NCI-H146 (cell line): ENCODE measurements at regions not wholly inside any gene's neighbourhood (a gene's known extent, or its start where the extent isn't known, plus 50 kb on each side); places are given as distances from the start of the nearest gene placed in this dataset.

ENCODE experiments used
- DNase-seq: peaks from one replicate; lab custom pipeline; 2025; lab: John Stamatoyannopoulos, UW

- DNase-seq: no peak
Measured at GRCh38 chr2:120477198-120477597, 131.3 kb downstream of the INHBB start.

GRCh38 chr2:120477831-120478481 lies 132.0 kb downstream of the INHBB start:
- no peak for DNase-seq

DNA sequence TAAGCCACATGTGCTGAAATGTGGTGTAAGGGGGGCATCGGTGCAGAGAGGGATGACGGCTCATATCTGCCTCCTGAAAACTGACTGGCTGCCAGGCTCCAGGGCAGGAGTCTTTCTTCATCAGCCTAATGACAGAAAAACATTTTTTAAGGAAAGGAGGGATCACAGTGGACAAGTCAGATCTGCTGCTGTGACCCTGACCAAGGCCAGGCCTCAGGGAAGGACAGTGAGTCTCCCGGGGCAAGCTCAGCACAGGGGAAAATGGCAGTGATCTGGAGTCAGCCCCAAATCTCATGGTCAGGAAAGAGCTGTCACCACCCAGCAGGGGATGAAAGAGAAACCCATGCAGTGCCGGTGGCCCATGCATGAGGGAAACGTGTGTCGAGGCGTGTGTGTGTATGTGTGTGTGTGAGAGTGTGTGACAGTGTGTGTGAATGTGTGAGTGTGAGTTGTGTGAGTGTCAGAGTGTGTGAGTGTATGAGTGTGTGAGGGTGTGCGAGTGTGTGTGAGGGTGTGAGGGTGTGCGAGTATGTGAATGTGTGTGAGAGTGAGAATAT lies 134.5 kb downstream of the INHBB start:
- DNase-seq: no peak

DNA sequence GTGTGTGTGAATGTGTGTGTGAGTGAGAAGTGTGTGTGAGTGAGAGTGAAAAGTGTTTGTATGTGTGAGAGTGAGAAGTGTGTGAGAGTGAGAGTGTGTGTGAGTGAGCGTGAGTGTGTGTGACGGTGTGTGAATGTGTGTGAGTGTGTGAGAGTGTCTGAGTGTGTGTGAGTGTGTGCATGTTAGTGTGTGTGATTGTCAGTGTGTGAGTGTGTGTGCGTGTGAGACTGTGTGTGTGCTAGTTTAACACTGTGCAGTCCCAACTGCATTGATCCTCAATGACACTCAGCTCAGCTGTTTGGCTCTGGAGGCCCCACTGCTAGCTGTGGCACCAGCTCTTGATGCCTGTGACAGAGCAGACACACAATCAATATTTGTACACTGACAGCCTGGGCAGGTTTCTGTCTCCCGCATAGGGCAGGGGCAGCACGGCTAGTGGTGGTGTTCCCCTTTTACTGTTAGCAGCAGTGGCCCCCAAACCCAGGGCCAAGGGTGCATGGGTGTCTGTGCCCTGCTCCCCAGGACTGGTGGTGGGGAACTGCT lies 135.0 kb downstream of the INHBB start:
- DNase-seq: no peak

DNA sequence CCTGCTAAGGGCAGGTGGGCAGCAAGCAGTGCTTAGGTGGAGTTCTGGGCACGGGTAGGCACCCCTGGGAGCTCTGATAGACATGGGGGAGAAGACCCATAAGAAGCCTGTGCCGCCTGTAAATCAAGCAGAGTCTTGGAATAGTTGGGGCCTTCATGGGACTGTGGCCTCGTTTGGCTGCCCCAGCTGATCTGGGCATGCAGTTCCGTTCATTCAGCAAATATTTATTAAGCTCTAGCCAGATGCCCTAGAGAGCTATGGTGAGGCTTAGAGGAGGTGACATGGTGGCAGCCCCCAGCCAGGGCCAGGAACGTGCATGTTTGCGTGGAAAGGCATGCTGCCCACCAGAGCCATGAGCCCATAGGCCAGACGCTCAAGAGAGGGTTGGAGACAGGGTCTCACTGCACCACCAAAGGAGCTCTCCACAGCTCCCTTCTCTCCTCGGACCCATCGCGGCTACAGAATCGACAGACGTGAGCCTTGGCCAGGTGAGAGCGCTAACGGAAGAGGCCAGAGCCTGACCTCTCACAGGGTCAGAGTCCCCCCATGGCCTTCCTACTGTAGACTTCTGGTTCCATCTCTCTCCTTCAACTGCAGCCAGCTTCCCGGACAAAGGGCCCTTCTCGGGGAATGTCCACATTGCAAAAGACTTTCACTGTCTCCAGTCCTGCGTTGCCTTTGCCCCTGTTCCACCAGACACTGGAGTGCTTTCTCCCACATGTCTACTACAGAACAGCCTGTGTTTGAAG lies 135.7 kb downstream of the INHBB start:
- DNase-seq: no peak

DNA sequence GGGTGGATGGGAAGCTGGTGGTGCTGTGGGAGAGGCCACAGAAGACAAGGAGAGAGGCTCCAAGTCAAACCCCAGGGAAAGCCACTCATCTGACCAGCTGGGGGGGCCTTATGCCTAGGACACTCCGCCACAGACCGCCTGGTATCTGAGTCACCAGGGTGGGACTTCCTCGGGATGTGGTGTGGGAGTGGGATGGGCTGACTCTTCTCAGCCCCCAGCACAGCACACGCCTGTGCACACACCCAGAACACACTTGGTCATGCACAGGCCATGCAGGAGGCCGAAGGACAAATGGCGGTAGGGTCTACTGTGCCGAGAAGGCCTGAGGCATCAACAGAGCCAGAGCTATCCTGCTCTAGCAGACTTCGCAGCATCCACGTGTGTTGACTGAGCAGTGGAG lies 136.4 kb downstream of the INHBB start:
- DNase-seq: no peak

DNA sequence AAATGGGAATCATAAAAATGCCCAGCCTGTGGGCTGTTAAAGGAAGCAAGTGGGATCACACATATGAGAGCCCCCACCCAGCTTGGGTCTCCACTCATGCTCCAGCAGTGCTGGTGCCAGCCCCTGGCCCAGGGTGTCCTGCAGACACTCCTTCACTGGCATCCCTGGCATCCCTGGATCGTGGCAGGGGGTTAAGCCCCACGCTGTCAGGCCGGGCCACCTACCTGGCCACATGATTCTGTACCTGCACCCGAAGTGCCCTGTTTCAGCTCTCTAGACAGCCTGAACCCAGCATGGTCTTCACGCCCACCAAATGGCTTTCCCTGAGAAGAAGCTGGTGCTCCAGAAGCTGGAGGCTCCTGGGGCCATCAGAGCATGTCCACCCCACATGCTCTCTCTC lies 137.4 kb downstream of the INHBB start:
- DNase-seq: no peak

GRCh38 chr2:120485096-120485495 lies 139.2 kb downstream of the INHBB start:
- DNase-seq: no peak

- DNase-seq: no peak
Measured at GRCh38 chr2:120486441-120486840, 140.5 kb downstream of the INHBB start.

DNA sequence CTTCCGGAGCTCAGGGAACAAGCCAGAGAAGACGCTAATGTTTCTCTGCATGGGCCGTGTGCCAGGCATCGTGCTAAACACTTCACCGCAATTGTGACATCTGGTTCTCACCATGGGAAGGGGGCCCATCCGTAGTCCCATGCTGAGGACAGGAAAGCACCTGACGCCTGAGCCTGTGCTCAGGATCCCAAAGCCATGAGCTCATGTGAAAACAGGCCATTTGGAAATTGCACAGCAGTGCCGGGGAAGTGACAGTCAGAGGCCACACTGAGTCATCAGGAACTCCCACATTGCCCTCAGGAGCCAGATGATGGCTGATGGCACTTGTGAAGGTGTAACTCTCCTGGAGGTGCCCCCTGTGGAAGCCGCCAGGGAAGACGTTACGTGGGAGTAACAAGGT lies 141.0 kb downstream of the INHBB start:
- no peak for DNase-seq

GRCh38 chr2:120488531-120488930 lies 142.6 kb downstream of the INHBB start:
- no peak for DNase-seq

- no peak for DNase-seq
Measured at GRCh38 chr2:120489023-120489422, 143.1 kb downstream of the INHBB start.

- no peak for DNase-seq
Measured at GRCh38 chr2:120490091-120490798, 144.3 kb downstream of the INHBB start.

- no peak for DNase-seq
Measured at GRCh38 chr2:120491111-120491625, 145.2 kb downstream of the INHBB start.

- DNase-seq: no peak
Measured at GRCh38 chr2:120493231-120493630, 147.3 kb downstream of the INHBB start.

DNA sequence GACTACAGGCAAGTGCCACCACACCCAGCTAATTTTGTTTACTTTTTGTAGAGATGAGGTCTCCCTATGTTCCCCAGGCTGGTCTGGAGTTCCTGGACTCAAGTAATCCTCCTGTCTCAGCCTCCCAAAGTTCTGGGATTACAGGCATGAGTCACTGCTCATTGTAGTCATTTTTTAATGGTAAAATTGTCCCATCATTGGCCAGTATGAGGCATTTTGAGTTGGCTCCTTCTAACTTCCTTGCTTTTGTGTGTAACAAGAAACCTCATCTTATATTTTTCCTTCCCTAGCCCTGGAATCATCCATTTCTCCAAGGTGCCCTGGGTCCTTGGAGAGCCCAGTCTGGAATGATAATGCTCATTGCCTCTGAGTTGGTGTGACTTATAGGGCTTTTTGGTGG lies 148.5 kb downstream of the INHBB start:
- no peak for DNase-seq

GRCh38 chr2:120495586-120495985 lies 149.7 kb downstream of the INHBB start:
- DNase-seq: no peak

- DNase-seq: no peak
Measured at GRCh38 chr2:120496235-120496634, 150.3 kb downstream of the INHBB start.

DNA sequence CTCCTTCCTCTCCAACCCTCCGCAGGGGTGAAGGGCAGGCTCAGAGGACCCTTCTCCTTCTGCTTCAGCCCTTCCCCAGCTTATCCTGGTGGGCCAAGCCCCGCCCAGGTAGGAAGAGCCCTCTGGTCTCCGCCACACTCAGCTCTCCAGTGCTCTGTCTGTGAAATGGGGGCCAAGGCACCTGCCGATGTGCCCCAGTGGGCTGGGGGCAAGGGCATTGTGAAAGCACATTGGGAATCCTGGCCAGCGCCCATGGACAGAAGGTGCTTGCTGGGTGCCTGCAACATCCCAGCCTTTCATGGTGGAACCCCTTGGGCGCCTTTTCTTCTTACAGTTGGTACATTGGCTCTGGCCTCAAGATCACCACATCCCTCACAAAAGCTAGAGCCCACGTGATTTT lies 150.8 kb downstream of the INHBB start:
- no peak for DNase-seq

- DNase-seq: no peak
Measured at GRCh38 chr2:120497261-120497977, 151.5 kb downstream of the INHBB start.

DNA sequence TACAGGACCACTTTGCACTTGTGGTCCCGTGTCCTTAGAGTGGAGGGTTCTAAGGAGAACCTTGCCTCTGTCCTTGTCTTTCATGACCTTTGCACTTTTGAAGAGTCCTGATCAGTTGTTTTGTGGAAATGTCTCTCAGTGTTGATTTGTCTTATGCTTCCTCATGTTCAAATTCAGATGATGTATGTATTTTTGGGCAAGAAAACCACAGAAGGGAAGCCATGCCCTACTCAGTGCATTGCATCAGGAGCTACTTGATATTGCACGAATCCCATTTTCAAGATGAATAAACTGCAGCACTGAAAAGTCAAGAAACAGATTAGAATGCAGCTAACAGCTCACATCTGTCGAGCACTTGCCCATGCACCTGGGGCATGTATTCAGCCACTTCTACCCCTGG lies 152.2 kb downstream of the INHBB start:
- DNase-seq: no peak
